ENCODE measurements at regions not wholly inside any gene's neighbourhood (a gene's known extent, or its start where the extent isn't known, plus 50 kb on each side); places are given as distances from the start of the nearest gene placed in this dataset.

- no peak for TF ChIP-seq CTCF (IDR thresholded peaks at IDR 0.05; ENCODE audit: unreplicated experiment)
- no peak for DNase-seq (ENCODE audit: low spot score, unreplicated experiment)
- H3K4me1 Mint-ChIP-seq (ENCODE audit: low read depth) = no peaks in the 10 kb centered on the region
- no peaks in the 10 kb centered on the region for H3K27me3 Mint-ChIP-seq
- no peak overlapping the region for H3K27ac Mint-ChIP-seq
- no peaks in the 10 kb centered on the region for H3K9me3 Mint-ChIP-seq (ENCODE audit: low read depth)
- no peak overlapping the region for H3K4me3 Mint-ChIP-seq (ENCODE audit: low read depth)
- H3K36me3 Mint-ChIP-seq (ENCODE audit: insufficient read depth) = no peaks in the 10 kb centered on the region
Observed at GRCh38 chr13:56850852-56851251, 289.9 kb upstream of the PRR20A start.

GRCh38 chr13:56861476-56861875 lies 279.2 kb upstream of the PRR20A start:
- Mint-ChIP-seq H3K36me3 (ENCODE audit: insufficient read depth) (no peaks in the 10 kb centered on the region), H3K4me1 (ENCODE audit: low read depth) (peaks cover 3% of the 10 kb centered on the region), H3K27me3 (no peaks in the 10 kb centered on the region), H3K4me3 (ENCODE audit: low read depth) (no peak overlapping the region), H3K9me3 (ENCODE audit: low read depth) (peaks cover 5% of the 10 kb centered on the region), H3K27ac (no peak overlapping the region)
- DNase-seq (ENCODE audit: low spot score, unreplicated experiment) = no peak
- TF ChIP-seq CTCF (IDR thresholded peaks at IDR 0.05; ENCODE audit: unreplicated experiment) = no peak

- Mint-ChIP-seq H3K27ac (no peak overlapping the region), H3K36me3 (ENCODE audit: insufficient read depth) (no peaks in the 10 kb centered on the region), H3K9me3 (ENCODE audit: low read depth) (no peaks in the 10 kb centered on the region), H3K4me3 (ENCODE audit: low read depth) (no peak overlapping the region), H3K27me3 (no peaks in the 10 kb centered on the region), H3K4me1 (ENCODE audit: low read depth) (peaks cover 3% of the 10 kb centered on the region)
- DNase-seq (ENCODE audit: low spot score, unreplicated experiment) = no peak
- no peak for TF ChIP-seq CTCF (IDR thresholded peaks at IDR 0.05; ENCODE audit: unreplicated experiment)
Observed at GRCh38 chr13:56864451-56864850, 276.3 kb upstream of the PRR20A start.

- Mint-ChIP-seq H3K9me3 (ENCODE audit: low read depth) (no peaks in the 10 kb centered on the region), H3K27me3 (no peaks in the 10 kb centered on the region), H3K4me3 (ENCODE audit: low read depth) (no peak overlapping the region), H3K27ac (no peak overlapping the region), H3K36me3 (ENCODE audit: insufficient read depth) (no peaks in the 10 kb centered on the region), H3K4me1 (ENCODE audit: low read depth) (peaks cover 2% of the 10 kb centered on the region)
- no peak for TF ChIP-seq CTCF (IDR thresholded peaks at IDR 0.05; ENCODE audit: unreplicated experiment)
- DNase-seq (ENCODE audit: low spot score, unreplicated experiment) = no peak
Observed at GRCh38 chr13:56865416-56865815, 275.3 kb upstream of the PRR20A start.

GRCh38 chr13:56869671-56870070 lies 271.0 kb upstream of the PRR20A start:
- Mint-ChIP-seq H3K4me1 (ENCODE audit: low read depth) (no peaks in the 10 kb centered on the region), H3K36me3 (ENCODE audit: insufficient read depth) (no peaks in the 10 kb centered on the region), H3K9me3 (ENCODE audit: low read depth) (no peaks in the 10 kb centered on the region), H3K27ac (no peak overlapping the region), H3K27me3 (no peaks in the 10 kb centered on the region), H3K4me3 (ENCODE audit: low read depth) (no peak overlapping the region)
- DNase-seq (ENCODE audit: low spot score, unreplicated experiment) = no peak
- TF ChIP-seq CTCF (IDR thresholded peaks at IDR 0.05; ENCODE audit: unreplicated experiment) = no peak
